ENCODE measurements at regions not wholly inside any gene's neighbourhood (a gene's known extent, or its start where the extent isn't known, plus 50 kb on each side); places are given as distances from the start of the nearest gene placed in this dataset.

DNA sequence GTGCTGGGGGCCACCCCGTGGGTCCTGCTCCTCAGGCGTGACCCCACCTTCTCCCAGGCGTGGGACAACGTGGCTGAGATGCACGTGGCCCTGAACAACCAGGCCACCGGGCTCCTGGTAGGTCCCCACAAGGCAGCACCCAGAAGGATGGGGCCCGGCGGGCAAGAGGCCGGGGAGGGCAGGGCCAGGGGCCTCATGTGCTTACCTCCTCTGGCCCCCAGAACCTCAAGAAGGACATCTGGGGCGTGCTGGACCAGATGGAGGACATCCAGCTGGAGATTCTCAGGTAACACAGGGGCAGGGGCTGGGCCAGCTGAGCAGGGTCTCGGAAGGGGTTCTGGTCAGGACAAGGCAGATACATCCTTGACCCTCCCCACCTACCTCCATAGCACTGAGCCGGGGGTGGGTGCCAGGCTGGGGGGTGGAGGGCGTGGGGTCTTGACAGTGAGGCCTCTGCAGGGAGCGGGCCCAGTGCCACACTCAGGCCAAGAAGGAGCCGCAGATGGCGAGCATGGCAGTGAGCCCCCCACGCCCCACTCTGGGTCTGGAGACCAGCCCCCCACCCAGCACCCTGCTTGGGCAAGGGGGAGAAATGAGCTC lies 186.3 kb downstream of the IGLL1 start:
- TF ChIP-seq POLR2AphosphoS5 (IDR thresholded peaks at IDR 0.05; ENCODE audit: low read depth, low read length) = no peak
- TF ChIP-seq TAF1 (IDR thresholded peaks at IDR 0.05; ENCODE audit: borderline replicate concordance, insufficient read depth, low read length) = no peak
- TF ChIP-seq SIN3A (IDR thresholded peaks at IDR 0.05; ENCODE audit: borderline replicate concordance, insufficient read depth, low read length) = no peak

All from PFSK-1 (cell line).